Uterus (tissue), 3 donors: ENCODE measurements at regions not wholly inside any gene's neighbourhood (a gene's known extent, or its start where the extent isn't known, plus 50 kb on each side); places are given as distances from the start of the nearest gene placed in this dataset.

Experiments
- DNase-seq, 2 donors: peaks; one replicate each; pipeline ENCODE4 v3.0.0-alpha.2; 2019 to 2020
- H3K27ac ChIP-seq, 2 donors: fragments of 200-600 bp; sonication (generic); 1 replicate in 1 of 2; 2 replicates in 1 of 2; pipeline ENCODE4 v1.5.1; 2016 to 2018
- H3K27me3 ChIP-seq, 2 donors: fragments of 200-600 bp; sonication (generic); one replicate each; pipeline ENCODE4 v1.5.1; 2018 to 2019; ENCODE audit warnings: control low read depth in 1 of 2
- H3K36me3 ChIP-seq, 2 donors: fragments of 200-600 bp; sonication (generic); one replicate each; pipeline ENCODE4 v1.5.1; 2019; ENCODE audit warnings: control low read depth in 1 of 2
- H3K4me1 ChIP-seq, 2 donors: fragments of 200-600 bp; sonication (generic); one replicate each; pipeline ENCODE4 v1.5.1; 2018 to 2019; ENCODE audit warnings: control low read depth in 1 of 2
- H3K4me3 ChIP-seq, 2 donors: fragments of 200-600 bp; sonication (generic); 1 replicate in 1 of 2; 2 replicates in 1 of 2; pipeline ENCODE4 v1.5.1; 2018 to 2019; ENCODE audit warnings: mild to moderate bottlenecking in 1 of 2
- H3K9me3 ChIP-seq, 2 donors: fragments of 200-600 bp; sonication (generic); one replicate each; pipeline ENCODE4 v1.5.1; 2019; ENCODE audit warnings: control low read depth in 1 of 2
- POLR2A ChIP-seq, 2 donors: fragments of 450-650 bp; IDR thresholded peaks; one replicate each; pipeline ENCODE4 v1.6.1; 2016; ENCODE audit warnings: antibody characterized with exemption in 2 of 2, mild to moderate bottlenecking in 1 of 2, moderate library complexity in 1 of 2
- intact Hi-C: fragments of 100-400 bp; cut with DNase I; formaldehyde crosslinking; loops from one replicate; pipeline ENCODE4 v1.15.1; 2023; ENCODE audit warnings: low total_unique reads
- TF ChIP-seq, protein P1 (sequence below), 4 experiments: fragments of 200-600 bp in 2 of 4; fragments of 450-650 bp in 2 of 4; sonication (generic) in 2 of 4; IDR thresholded peaks; one replicate each; pipeline ENCODE4 v1.5.1; 2016 to 2019; ENCODE audit warnings: antibody characterized with exemption in 4 of 4, mild to moderate bottlenecking in 2 of 4, moderate library complexity in 1 of 4
- donor health status: DM: yes; HTN: yes; CAD: no.

DNA sequence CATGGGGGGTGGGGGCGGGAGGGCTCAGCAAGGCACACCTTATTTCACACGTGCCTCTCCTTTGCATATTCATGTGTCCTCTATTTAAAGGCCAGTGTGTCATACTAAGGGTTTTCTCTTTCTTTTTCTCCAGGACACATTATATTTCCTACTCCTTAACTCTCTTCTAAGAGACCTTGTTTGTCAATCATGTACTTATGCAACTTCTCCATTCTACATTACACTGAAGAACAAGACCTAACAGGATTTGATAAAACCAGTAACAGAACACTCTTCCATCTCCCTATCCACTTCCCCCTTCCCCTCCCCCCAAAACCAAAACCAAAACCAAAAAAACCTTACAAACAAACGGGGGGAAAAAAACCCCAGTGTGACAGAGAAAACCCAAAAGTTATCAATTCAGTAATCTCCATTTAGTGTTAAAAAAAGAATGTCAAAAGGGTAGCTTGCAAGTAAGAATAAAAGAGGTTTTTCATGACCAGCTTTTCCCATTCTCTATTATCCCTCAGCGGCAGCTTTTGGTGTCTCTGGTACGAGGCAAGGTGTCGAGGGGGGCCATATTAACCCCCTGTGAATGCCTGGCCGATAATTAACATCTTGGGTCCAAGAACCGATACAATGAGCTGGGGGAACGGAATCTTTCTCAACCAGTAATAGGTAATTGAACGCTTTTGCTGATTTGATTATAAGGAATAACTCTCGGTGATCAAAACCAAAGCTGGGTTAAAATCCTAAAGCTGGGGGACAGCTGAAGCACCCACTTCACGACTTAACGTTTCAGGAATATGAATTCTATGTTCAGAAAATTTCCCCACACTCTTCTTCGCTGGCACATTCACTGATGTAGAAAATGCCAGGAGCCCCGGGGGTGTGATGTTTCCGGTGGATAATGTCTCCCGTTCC, 191.0 kb upstream of the TCF4 start:
- intact Hi-C loops, result no loop called here
- TF ChIP-seq POLR2A (IDR thresholded peaks at IDR 0.05), result no peak
- TF ChIP-seq, protein P1, sequence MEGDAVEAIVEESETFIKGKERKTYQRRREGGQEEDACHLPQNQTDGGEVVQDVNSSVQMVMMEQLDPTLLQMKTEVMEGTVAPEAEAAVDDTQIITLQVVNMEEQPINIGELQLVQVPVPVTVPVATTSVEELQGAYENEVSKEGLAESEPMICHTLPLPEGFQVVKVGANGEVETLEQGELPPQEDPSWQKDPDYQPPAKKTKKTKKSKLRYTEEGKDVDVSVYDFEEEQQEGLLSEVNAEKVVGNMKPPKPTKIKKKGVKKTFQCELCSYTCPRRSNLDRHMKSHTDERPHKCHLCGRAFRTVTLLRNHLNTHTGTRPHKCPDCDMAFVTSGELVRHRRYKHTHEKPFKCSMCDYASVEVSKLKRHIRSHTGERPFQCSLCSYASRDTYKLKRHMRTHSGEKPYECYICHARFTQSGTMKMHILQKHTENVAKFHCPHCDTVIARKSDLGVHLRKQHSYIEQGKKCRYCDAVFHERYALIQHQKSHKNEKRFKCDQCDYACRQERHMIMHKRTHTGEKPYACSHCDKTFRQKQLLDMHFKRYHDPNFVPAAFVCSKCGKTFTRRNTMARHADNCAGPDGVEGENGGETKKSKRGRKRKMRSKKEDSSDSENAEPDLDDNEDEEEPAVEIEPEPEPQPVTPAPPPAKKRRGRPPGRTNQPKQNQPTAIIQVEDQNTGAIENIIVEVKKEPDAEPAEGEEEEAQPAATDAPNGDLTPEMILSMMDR (IDR thresholded peaks at IDR 0.05), result no peak
- Histone ChIP-seq H3K36me3 (no peaks in the 10 kb centered on the region), H3K4me1 (no peaks in the 10 kb centered on the region), H3K27ac (peak overlapping the region; percentile 79 to 86), H3K27me3 (no peaks in the 10 kb centered on the region), H3K9me3 (no peaks in the 10 kb centered on the region), H3K4me3 (peak overlapping the region; percentile 30 to 58)
- DNase-seq, result no peak

DNA sequence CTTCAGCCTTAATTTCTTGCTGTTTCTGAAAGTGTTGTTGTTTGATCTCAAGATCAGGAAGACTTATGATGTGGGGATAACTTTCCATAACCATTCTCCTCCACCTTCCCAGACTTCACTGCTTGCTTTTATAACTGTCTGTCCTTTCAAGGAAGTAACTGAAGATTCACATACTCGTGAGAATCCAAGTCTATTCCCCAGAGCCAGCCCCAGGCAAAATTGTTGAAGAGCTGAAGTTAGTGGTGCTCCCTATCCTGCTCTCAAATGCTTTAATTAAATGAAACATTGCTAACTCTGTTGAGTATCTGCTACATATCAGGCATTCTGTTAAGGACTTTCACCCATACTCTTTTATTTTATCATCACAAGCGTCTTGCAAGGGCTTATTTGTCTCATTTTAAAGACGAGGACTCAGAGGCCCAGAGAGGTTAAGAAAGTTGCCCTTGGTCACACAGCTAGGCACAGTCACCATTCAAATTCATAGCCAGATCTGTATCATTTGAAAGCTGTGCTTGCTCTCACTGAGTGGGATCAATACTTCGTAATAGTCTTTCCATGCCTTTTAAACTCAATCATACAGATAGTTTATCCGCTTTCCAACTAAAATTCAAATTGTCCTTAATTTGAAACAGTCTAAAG, 189.8 kb upstream of the TCF4 start:
- H3K27ac ChIP-seq, result peak overlapping the region; percentile 40 to 86
- H3K9me3 ChIP-seq, result no peaks in the 10 kb centered on the region
- H3K27me3 ChIP-seq, result no peaks in the 10 kb centered on the region
- no peaks in the 10 kb centered on the region for H3K36me3 ChIP-seq
- TF ChIP-seq, protein P1 (IDR thresholded peaks at IDR 0.05), result no peak
- TF ChIP-seq POLR2A (IDR thresholded peaks at IDR 0.05), result no peak
- no peaks in the 10 kb centered on the region for H3K4me1 ChIP-seq
- no peak for DNase-seq
- no peak overlapping the region for H3K4me3 ChIP-seq
- intact Hi-C loops, result no loop called here

DNA sequence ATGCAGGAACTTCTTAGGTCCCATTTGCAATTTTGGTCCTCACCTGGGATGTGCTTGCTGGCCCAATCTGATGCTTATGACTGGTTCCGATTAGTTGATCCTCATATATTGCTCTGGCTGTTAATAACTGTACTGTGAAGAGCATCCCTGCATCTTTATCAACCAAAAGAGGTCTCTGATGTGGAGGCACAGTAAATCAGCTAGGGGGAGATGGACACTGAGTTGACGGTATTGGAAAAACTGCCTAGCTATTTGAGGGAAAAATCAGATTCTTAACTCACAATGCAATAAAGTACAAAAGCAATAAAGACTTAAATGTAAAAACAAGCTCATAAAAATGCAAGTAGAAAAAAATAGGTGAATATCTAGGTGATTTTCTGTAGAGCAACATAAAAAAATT, 188.0 kb upstream of the TCF4 start:
- TF ChIP-seq, protein P1 (IDR thresholded peaks at IDR 0.05), result no peak
- TF ChIP-seq POLR2A (IDR thresholded peaks at IDR 0.05), result no peak
- Histone ChIP-seq H3K9me3 (no peaks in the 10 kb centered on the region), H3K4me3 (no peak overlapping the region), H3K27me3 (no peaks in the 10 kb centered on the region), H3K36me3 (no peaks in the 10 kb centered on the region), H3K4me1 (no peaks in the 10 kb centered on the region), H3K27ac (no peak overlapping the region)
- DNase-seq, result no peak
- intact Hi-C loops, result no loop called here

GRCh38 chr18:55774505-55774904, 186.5 kb upstream of the TCF4 start:
- H3K27ac ChIP-seq, result no peak overlapping the region
- no peaks in the 10 kb centered on the region for H3K36me3 ChIP-seq
- no peak for DNase-seq
- TF ChIP-seq POLR2A (IDR thresholded peaks at IDR 0.05), result no peak
- TF ChIP-seq, protein P1 (IDR thresholded peaks at IDR 0.05), result no peak
- H3K9me3 ChIP-seq, result no peaks in the 10 kb centered on the region
- no peaks in the 10 kb centered on the region for H3K27me3 ChIP-seq
- H3K4me3 ChIP-seq, result no peak overlapping the region
- no peaks in the 10 kb centered on the region for H3K4me1 ChIP-seq
- intact Hi-C loops, result no loop called here

GRCh38 chr18:55768255-55768654, 180.3 kb upstream of the TCF4 start:
- no peak overlapping the region for H3K27ac ChIP-seq
- no peaks in the 10 kb centered on the region for H3K36me3 ChIP-seq
- TF ChIP-seq, protein P1 (IDR thresholded peaks at IDR 0.05), result no peak
- no peak for TF ChIP-seq POLR2A (IDR thresholded peaks at IDR 0.05)
- intact Hi-C loops, result no loop called here
- H3K4me3 ChIP-seq, result no peak overlapping the region
- no peak for DNase-seq
- H3K4me1 ChIP-seq, result no peaks in the 10 kb centered on the region
- no peaks in the 10 kb centered on the region for H3K27me3 ChIP-seq
- H3K9me3 ChIP-seq, result no peaks in the 10 kb centered on the region
